HepG2 (cell line): ENCODE measurements at regions not wholly inside any gene's neighbourhood (a gene's known extent, or its start where the extent isn't known, plus 50 kb on each side); places are given as distances from the start of the nearest gene placed in this dataset.

Experiments used
- EP300 ChIP-seq, 3 experiments: sonication (generic) in 1 of 3; formaldehyde crosslinking in 1 of 3; IDR thresholded peaks; 2 replicates each; pipeline versions ENCODE4 v1.5.1 to v1.6.1; 2011 to 2020; ENCODE audit warnings: low read depth in 2 of 3, low read length in 2 of 3, borderline replicate concordance in 1 of 3, improper control_type of control experiment in 1 of 3, mild to moderate bottlenecking in 1 of 3, missing genetic modification reagents in 1 of 3, moderate library complexity in 1 of 3
- NR2C2 ChIP-seq: sonication (generic); formaldehyde crosslinking; IDR thresholded peaks from 2 replicates; pipeline ENCODE4 v1.4.0; 2020; ENCODE audit warnings: missing genetic modification reagents, mild to moderate bottlenecking, moderate library complexity, borderline replicate concordance
- TF ChIP-seq, protein P1 (sequence below): sonication (generic); formaldehyde crosslinking; IDR thresholded peaks from 2 replicates; pipeline ENCODE4 v1.5.0; 2020; ENCODE audit warnings: mild to moderate bottlenecking, missing genetic modification reagents, moderate library complexity

DNA sequence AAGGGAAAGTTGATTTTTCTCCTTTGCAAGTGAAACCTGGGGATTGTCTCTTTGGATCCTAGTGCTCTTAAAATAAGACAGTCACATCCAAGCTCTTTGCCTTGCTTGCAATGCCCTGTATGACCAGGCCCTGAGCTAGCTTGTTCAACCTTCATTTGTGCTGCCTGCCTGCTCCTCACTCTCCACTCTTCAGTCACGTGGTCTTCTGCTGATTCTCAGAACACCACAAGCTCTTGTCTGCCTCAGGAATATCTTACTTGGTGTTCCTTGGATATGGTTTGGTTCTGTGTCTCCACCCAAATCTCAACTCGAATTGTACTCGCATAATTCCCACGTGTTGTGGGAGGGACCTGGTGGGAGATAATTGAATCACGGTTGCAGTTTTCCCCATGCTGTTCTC lies 318.7 kb downstream of the RMST start:
- TF ChIP-seq NR2C2 (CRISPR knock-in tag) (no peak), EP300 (IDR thresholded peaks at IDR 0.05; ENCODE audit: low read depth in 2 of 2, low read length in 2 of 2) (no peak), EP300 (CRISPR knock-in tag; IDR thresholded peaks at IDR 0.05; ENCODE audit: borderline replicate concordance) (no peak)
- TF ChIP-seq, protein P1, sequence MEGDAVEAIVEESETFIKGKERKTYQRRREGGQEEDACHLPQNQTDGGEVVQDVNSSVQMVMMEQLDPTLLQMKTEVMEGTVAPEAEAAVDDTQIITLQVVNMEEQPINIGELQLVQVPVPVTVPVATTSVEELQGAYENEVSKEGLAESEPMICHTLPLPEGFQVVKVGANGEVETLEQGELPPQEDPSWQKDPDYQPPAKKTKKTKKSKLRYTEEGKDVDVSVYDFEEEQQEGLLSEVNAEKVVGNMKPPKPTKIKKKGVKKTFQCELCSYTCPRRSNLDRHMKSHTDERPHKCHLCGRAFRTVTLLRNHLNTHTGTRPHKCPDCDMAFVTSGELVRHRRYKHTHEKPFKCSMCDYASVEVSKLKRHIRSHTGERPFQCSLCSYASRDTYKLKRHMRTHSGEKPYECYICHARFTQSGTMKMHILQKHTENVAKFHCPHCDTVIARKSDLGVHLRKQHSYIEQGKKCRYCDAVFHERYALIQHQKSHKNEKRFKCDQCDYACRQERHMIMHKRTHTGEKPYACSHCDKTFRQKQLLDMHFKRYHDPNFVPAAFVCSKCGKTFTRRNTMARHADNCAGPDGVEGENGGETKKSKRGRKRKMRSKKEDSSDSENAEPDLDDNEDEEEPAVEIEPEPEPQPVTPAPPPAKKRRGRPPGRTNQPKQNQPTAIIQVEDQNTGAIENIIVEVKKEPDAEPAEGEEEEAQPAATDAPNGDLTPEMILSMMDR, result no peak
